NAMALWA (cell line): ENCODE measurements at regions not wholly inside any gene's neighbourhood (a gene's known extent, or its start where the extent isn't known, plus 50 kb on each side); places are given as distances from the start of the nearest gene placed in this dataset.

Experiments used
- DNase-seq: peaks from one replicate; pipeline ENCODE4 v3.0.0-alpha.2; 2015; ENCODE audit warnings: low spot score

- no peak for DNase-seq
Observed at GRCh38 chr7:15916681-15917380, 230.3 kb upstream of the MEOX2 start.

GRCh38 chr7:15915686-15916293 is 229.3 kb upstream of the MEOX2 start:
- DNase-seq = no peak

- DNase-seq = no peak
Observed at GRCh38 chr7:15914611-15915010, 228.1 kb upstream of the MEOX2 start.

GRCh38 chr7:15906436-15906835 is 220.0 kb upstream of the MEOX2 start:
- no peak for DNase-seq

GRCh38 chr7:15905251-15906040 is 219.0 kb upstream of the MEOX2 start:
- no peak for DNase-seq

GRCh38 chr7:15891151-15891881 is 204.8 kb upstream of the MEOX2 start:
- no peak for DNase-seq

GRCh38 chr7:15889507-15889906 is 203.0 kb upstream of the MEOX2 start:
- DNase-seq = peak; percentile 22

GRCh38 chr7:15888090-15888489 is 201.6 kb upstream of the MEOX2 start:
- no peak for DNase-seq

GRCh38 chr7:15886626-15887025 is 200.1 kb upstream of the MEOX2 start:
- no peak for DNase-seq

GRCh38 chr7:15885678-15886077 is 199.2 kb upstream of the MEOX2 start:
- DNase-seq = no peak

- DNase-seq = no peak
Observed at GRCh38 chr7:15874774-15875173, 188.3 kb upstream of the MEOX2 start.

GRCh38 chr7:15870347-15870746 is 183.9 kb upstream of the MEOX2 start:
- no peak for DNase-seq

GRCh38 chr7:15867441-15867840 is 181.0 kb upstream of the MEOX2 start:
- no peak for DNase-seq

- DNase-seq = no peak
Observed at GRCh38 chr7:15866753-15867152, 180.3 kb upstream of the MEOX2 start.

- no peak for DNase-seq
Observed at GRCh38 chr7:15864626-15864991, 178.1 kb upstream of the MEOX2 start.

GRCh38 chr7:15863951-15864625 is 177.6 kb upstream of the MEOX2 start:
- no peak for DNase-seq

GRCh38 chr7:15862781-15863165 is 176.3 kb upstream of the MEOX2 start:
- no peak for DNase-seq

- no peak for DNase-seq
Observed at GRCh38 chr7:15862016-15862780, 175.7 kb upstream of the MEOX2 start.

GRCh38 chr7:15860264-15860949 is 173.9 kb upstream of the MEOX2 start:
- DNase-seq = no peak

- DNase-seq = no peak
Observed at GRCh38 chr7:15857026-15857425, 170.5 kb upstream of the MEOX2 start.

GRCh38 chr7:15856311-15856710 is 169.8 kb upstream of the MEOX2 start:
- DNase-seq = no peak
